HCT116 (cell line): ENCODE measurements at regions not wholly inside any gene's neighbourhood (a gene's known extent, or its start where the extent isn't known, plus 50 kb on each side); places are given as distances from the start of the nearest gene placed in this dataset.

Experiments used
- ATAC-seq: fragments of 200-7000 bp; cut with Tn5 transposase; 2 replicates; pipeline ENCODE4 v1.9.1; 2020; ENCODE audit warnings: mild to moderate bottlenecking, moderate library complexity
- BruUV-seq: library from RNA; stranded (reverse); fragments of 400-500 nt; replicated peaks from 2 replicates; lab custom pipeline; 2021; lab: Mats Ljungman, UMichigan
- CTCF ChIA-PET: fragments of 300-600 bp; sonication (Branson Sonifier 250); formaldehyde crosslinking; loops from one replicate; lab custom pipeline; 2021; ENCODE audit warnings: antibody characterized with exemption; lab: Charles Lee
- POLR2A ChIA-PET: fragments of 300-600, 350-600 bp; sonication (Branson Sonifier 250); formaldehyde crosslinking; loops from one replicate; lab custom pipeline; 2021; ENCODE audit warnings: antibody characterized with exemption; lab: Charles Lee
- RAD21 ChIA-PET, 2 experiments: fragments of 300-600 bp; sonication (Branson Sonifier 250); formaldehyde crosslinking; loops; one replicate each; lab custom pipeline; 2023; ENCODE audit warnings: low total read pairs in 2 of 2; ENCODE audit not compliant: uncharacterized antibody in 2 of 2, unreplicated experiment in 2 of 2, low non-redundant PET in 1 of 2; lab: Charles Lee
- DNase-seq: peaks from one replicate; pipeline ENCODE4 v3.0.0-alpha.2; 2010; ENCODE audit warnings: low read depth, low spot score
- H2AFZ ChIP-seq: fragments of 200-600 bp; shearing (Covaris generic), sonication (generic); 2 replicates; pipeline ENCODE4 v1.6.1; 2017; ENCODE audit warnings: low read depth, mixed run types, mixed read lengths, antibody characterized with exemption, low read length; ENCODE audit not compliant: poor library complexity, severe bottlenecking
- H3K27ac ChIP-seq: 2 replicates; pipeline ENCODE4 v1.5.1; 2012; ENCODE audit warnings: low read depth, low read length
- H3K27me3 ChIP-seq: fragments of 200-600 bp; sonication (generic); 2 replicates; pipeline ENCODE4 v1.6.1; 2016; ENCODE audit warnings: mixed run types, low read length, mixed read lengths; ENCODE audit not compliant: insufficient read depth
- H3K36me3 ChIP-seq, 2 experiments: fragments of 200-500 bp in 1 of 2; fragments of 200-600 bp in 1 of 2; sonication (Bioruptor generic) in 1 of 2; sonication (generic) in 1 of 2; 2 replicates each; pipeline versions ENCODE4 v1.5.1 to v1.6.1; 2014 to 2016; ENCODE audit warnings: low read length in 2 of 2, inconsistent platforms in 1 of 2, mixed read lengths in 1 of 2, mixed run types in 1 of 2; ENCODE audit not compliant: insufficient read depth in 2 of 2, control insufficient read depth in 1 of 2
- H3K4me1 ChIP-seq, 2 experiments: fragments of 200-600 bp in 1 of 2; sonication (generic) in 1 of 2; 2 replicates each; pipeline versions ENCODE4 v1.5.1 to v1.6.1; 2012 to 2017; ENCODE audit warnings: low read length in 2 of 2, inconsistent platforms in 1 of 2, mild to moderate bottlenecking in 1 of 2, mixed read lengths in 1 of 2, mixed run types in 1 of 2, moderate library complexity in 1 of 2; ENCODE audit not compliant: insufficient read depth in 2 of 2, control insufficient read depth in 1 of 2
- H3K4me2 ChIP-seq: fragments of 200-600 bp; sonication (generic); 2 replicates; pipeline ENCODE4 v1.6.1; 2017; ENCODE audit warnings: mixed run types, low read length, mixed read lengths
- H3K4me3 ChIP-seq, 2 experiments: fragments of 200-600 bp in 1 of 2; sonication (generic) in 1 of 2; replicated peaks in 1 of 2; 2 replicates each; pipeline ENCODE4 v1.5.1; 2011 to 2016; ENCODE audit warnings: low read length in 2 of 2, control low read depth in 1 of 2, low read depth in 1 of 2, mild to moderate bottlenecking in 1 of 2, mixed read lengths in 1 of 2, mixed run types in 1 of 2
- H3K79me2 ChIP-seq: fragments of 200-600 bp; sonication (generic); 2 replicates; pipeline ENCODE4 v1.6.1; 2017; ENCODE audit warnings: mild to moderate bottlenecking, mixed run types, low read length, moderate library complexity, mixed read lengths; ENCODE audit not compliant: insufficient read depth
- H3K9ac ChIP-seq: fragments of 200-600 bp; sonication (generic); 2 replicates; pipeline ENCODE4 v1.6.1; 2016; ENCODE audit warnings: low read length, mixed read lengths
- H3K9me2 ChIP-seq: fragments of 200-600 bp; sonication (generic), shearing (Covaris generic); 2 replicates; pipeline ENCODE4 v1.6.1; 2017; ENCODE audit warnings: mixed run types, mild to moderate bottlenecking, moderate library complexity; ENCODE audit not compliant: insufficient read depth
- H3K9me3 ChIP-seq, 2 experiments: fragments of 200-500 bp in 1 of 2; fragments of 200-600 bp in 1 of 2; sonication (Bioruptor generic) in 1 of 2; sonication (generic) in 1 of 2; 2 replicates each; pipeline ENCODE4 v1.6.1; 2014 to 2017; ENCODE audit warnings: low read length in 2 of 2, mixed read lengths in 2 of 2, inconsistent platforms in 1 of 2, low read depth in 1 of 2, mild to moderate bottlenecking in 1 of 2, mixed run types in 1 of 2, moderate library complexity in 1 of 2; ENCODE audit not compliant: control insufficient read depth in 1 of 2, insufficient read depth in 1 of 2
- H4K20me1 ChIP-seq: fragments of 200-600 bp; sonication (generic), shearing (Covaris generic); 2 replicates; pipeline ENCODE4 v1.6.1; 2017; ENCODE audit warnings: mixed run types, mild to moderate bottlenecking, moderate library complexity; ENCODE audit not compliant: insufficient read depth
- CBX3 ChIP-seq: IDR thresholded peaks from 2 replicates; pipeline ENCODE4 v1.6.1; 2012; ENCODE audit warnings: low read depth
- CTCF ChIP-seq, 3 experiments: fragments of 200-600 bp in 1 of 3; sonication (generic) in 1 of 3; IDR thresholded peaks in 2 of 3; conservative IDR thresholded peaks in 1 of 3; 2 replicates each; pipeline ENCODE4 v1.5.1; 2012 to 2017; ENCODE audit warnings: low read depth in 2 of 3, low read length in 2 of 3, antibody characterized with exemption in 1 of 3, borderline replicate concordance in 1 of 3, control low read depth in 1 of 3, mild to moderate bottlenecking in 1 of 3, mixed read lengths in 1 of 3, mixed run types in 1 of 3, moderate library complexity in 1 of 3; ENCODE audit not compliant: insufficient read depth in 1 of 3
- FOSL1 ChIP-seq: IDR thresholded peaks from 2 replicates; pipeline ENCODE4 v1.6.1; 2012; ENCODE audit warnings: low read depth
- JUND ChIP-seq: IDR thresholded peaks from 2 replicates; pipeline ENCODE4 v1.6.1; 2012
- SP1 ChIP-seq: IDR thresholded peaks from 2 replicates; pipeline ENCODE4 v1.6.1; 2012; ENCODE audit warnings: low read depth
- SRF ChIP-seq: IDR thresholded peaks from 2 replicates; pipeline ENCODE4 v1.6.1; 2012; ENCODE audit warnings: low read depth
- YY1 ChIP-seq: IDR thresholded peaks from 2 replicates; pipeline ENCODE4 v1.6.1; 2011; ENCODE audit warnings: low read length, low read depth, moderate library complexity, mild to moderate bottlenecking; ENCODE audit not compliant: insufficient replicate concordance; ENCODE audit errors: extremely low read depth
- ZFX ChIP-seq: fragments of 450-650 bp; IDR thresholded peaks from 2 replicates; pipeline ENCODE4 v1.6.1; 2017
- intact Hi-C: fragments of 100-400 bp; cut with micrococcal nuclease; formaldehyde crosslinking; loops from 2 replicates; pipeline ENCODE4 v1.10.0; 2022
- TF ChIP-seq, protein P1 (sequence below): IDR thresholded peaks from 2 replicates; pipeline ENCODE4 v1.6.1; 2012

GRCh38 chr3:4897765-4898453 lies 81.3 kb upstream of the BHLHE40 start:
- Histone ChIP-seq H3K4me2 (peak overlapping the region; percentile 61), H2AFZ (peak overlapping the region; percentile 57), H3K9me2 (no peaks in the 10 kb centered on the region), H3K36me3 (no peaks in the 10 kb centered on the region), H4K20me1 (no peaks in the 10 kb centered on the region), H3K9ac (no peak overlapping the region), H3K27ac (no peak overlapping the region), H3K27me3 (no peaks in the 10 kb centered on the region), H3K79me2 (no peaks in the 10 kb centered on the region), H3K4me1 (peaks cover 12 to 30% of the 10 kb centered on the region in 2 experiments), H3K4me3 (no peak overlapping the region), H3K9me3 (no peaks in the 10 kb centered on the region)
- peak; percentile 16; the same call in 1 of the 2 replicates for ATAC-seq
- DNase-seq: no peak
- no TSS peak for BruUV-seq
- ChIA-PET POLR2A (no interaction called here), CTCF (no interaction called here), RAD21 (no interaction called here)
- TF ChIP-seq, protein P1, sequence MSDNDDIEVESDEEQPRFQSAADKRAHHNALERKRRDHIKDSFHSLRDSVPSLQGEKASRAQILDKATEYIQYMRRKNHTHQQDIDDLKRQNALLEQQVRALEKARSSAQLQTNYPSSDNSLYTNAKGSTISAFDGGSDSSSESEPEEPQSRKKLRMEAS: no peak
- no peak for TF ChIP-seq SRF
- no peak for TF ChIP-seq YY1
- no peak for TF ChIP-seq FOSL1
- TF ChIP-seq ZFX: no peak
- intact Hi-C loops: no loop called here

DNA sequence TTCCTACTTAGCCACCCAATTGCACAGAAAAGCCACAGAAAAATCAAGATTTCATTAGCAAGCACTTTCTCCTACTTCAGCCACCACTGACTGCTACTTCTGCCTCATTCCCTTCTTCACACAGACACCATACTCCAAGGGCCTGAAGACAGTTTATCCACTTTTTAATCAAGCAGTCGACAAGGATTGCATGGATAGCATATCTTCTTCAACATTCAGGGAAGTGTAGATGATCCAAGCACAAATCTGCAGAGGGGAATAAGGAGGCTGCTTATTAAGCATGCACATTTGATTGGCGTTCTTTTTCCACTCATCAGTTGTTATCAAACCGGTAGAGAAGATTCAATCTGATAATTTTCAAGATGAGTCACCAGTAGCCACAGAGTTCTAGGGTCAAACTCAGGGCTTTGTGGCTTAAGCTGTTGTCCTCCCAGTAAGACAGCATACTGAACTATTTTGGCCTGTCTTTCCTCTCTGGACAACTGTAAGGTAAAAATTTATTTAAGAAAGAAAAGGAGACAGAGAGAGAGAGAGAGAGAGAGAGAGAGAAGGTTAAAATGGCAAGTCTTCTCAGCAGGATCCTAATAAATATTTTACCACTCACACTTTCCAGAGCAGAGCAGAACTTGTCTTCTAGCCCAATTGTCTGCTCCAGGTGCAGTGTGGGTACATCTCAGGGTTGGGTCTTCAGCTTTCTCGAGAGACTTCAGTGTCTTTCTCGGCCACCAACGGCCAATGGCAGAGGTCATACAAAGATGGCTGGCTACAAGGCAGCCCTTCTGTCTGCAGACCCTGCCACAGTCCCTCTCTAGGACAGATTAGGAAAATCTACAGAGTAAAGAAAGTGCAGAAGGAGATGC lies 80.6 kb upstream of the BHLHE40 start:
- TF ChIP-seq FOSL1 (peak; percentile 65), CTCF (IDR thresholded peaks at IDR 0.05 in 2 of 3, conservative IDR thresholded peaks at IDR 0.05 in 1 of 3; ENCODE audit: borderline replicate concordance in 1 of 3, insufficient read depth in 1 of 3, low read depth in 2 of 3, low read length in 2 of 3) (no peak), ZFX (no peak), SP1 (peak; percentile 46), CBX3 (0 out of 2 replicates have a peak, but pooled peaks have one; percentile 29), JUND (peak; percentile 63; the same call in 1 of the 2 replicates)
- H3K4me1 ChIP-seq: peaks cover 12 to 30% of the 10 kb centered on the region in 2 experiments
- no peaks in the 10 kb centered on the region for H3K36me3 ChIP-seq
- H4K20me1 ChIP-seq: no peaks in the 10 kb centered on the region
- no peaks in the 10 kb centered on the region for H3K79me2 ChIP-seq
- BruUV-seq: no TSS peak
- intact Hi-C loops: no loop called here
- no peak overlapping the region for H3K4me3 ChIP-seq
- H2AFZ ChIP-seq: peak overlapping the region; percentile 57
- no peak overlapping the region for H3K9ac ChIP-seq
- no peaks in the 10 kb centered on the region for H3K9me3 ChIP-seq
- CTCF ChIA-PET: no interaction called here
- POLR2A ChIA-PET: no interaction called here
- peak overlapping the region; percentile 61 for H3K4me2 ChIP-seq
- H3K27me3 ChIP-seq: no peaks in the 10 kb centered on the region
- H3K9me2 ChIP-seq: no peaks in the 10 kb centered on the region
- peak; percentile 18 for DNase-seq
- peak; percentile 74 for ATAC-seq
- RAD21 ChIA-PET: no interaction called here
- H3K27ac ChIP-seq: no peak overlapping the region
